GM12874 (cell line): ENCODE measurements at regions not wholly inside any gene's neighbourhood (a gene's known extent, or its start where the extent isn't known, plus 50 kb on each side); places are given as distances from the start of the nearest gene placed in this dataset.
A peak's percentile ranks its signal among the peaks of the same experiment; 100 is the strongest.

ENCODE experiments used
- TF ChIP-seq, protein P1 (sequence below): IDR thresholded peaks from 2 replicates; pipeline ENCODE4 v1.5.1; 2011; ENCODE audit warnings: low read depth, mild to moderate bottlenecking, control low read depth, low read length, moderate library complexity; ENCODE audit not compliant: insufficient read depth

- TF ChIP-seq, protein P1, sequence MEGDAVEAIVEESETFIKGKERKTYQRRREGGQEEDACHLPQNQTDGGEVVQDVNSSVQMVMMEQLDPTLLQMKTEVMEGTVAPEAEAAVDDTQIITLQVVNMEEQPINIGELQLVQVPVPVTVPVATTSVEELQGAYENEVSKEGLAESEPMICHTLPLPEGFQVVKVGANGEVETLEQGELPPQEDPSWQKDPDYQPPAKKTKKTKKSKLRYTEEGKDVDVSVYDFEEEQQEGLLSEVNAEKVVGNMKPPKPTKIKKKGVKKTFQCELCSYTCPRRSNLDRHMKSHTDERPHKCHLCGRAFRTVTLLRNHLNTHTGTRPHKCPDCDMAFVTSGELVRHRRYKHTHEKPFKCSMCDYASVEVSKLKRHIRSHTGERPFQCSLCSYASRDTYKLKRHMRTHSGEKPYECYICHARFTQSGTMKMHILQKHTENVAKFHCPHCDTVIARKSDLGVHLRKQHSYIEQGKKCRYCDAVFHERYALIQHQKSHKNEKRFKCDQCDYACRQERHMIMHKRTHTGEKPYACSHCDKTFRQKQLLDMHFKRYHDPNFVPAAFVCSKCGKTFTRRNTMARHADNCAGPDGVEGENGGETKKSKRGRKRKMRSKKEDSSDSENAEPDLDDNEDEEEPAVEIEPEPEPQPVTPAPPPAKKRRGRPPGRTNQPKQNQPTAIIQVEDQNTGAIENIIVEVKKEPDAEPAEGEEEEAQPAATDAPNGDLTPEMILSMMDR = no peak
Measured at GRCh38 chr10:21034241-21034640, 137.1 kb upstream of the NEBL start.

DNA sequence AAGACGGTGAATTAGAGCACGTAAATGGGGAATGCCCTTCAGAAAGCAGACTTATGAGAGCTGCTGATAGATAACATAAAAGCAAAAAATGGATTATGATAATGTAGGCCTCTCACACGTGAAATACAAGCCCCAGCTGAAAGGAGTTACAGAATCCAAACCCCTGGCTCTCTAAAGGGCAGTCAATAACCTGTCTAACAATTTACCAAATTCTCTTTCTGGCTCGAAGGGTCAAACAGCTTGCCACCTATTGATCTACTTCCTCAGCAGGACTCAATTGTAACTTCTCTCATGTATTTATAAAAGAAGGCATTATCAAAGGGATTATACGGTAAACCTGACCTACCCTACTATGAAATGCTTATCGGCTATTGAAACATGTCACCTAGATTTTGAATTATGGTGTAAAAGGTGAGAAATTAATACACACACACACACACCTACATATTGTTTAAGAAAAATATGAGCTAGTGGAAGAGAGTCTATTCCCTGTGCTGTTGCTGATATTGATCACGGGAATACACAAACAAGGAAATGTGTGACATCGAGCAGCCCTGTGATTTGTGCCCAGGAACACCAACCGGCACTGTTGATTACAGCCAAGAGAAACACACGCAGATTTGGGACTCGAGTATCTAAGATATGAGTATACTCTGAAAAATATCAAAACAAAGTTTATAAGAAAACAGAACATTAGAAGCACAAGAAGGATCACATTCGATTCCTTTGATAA is 135.6 kb upstream of the NEBL start:
- TF ChIP-seq, protein P1 = no peak

GRCh38 chr10:21031232-21031795 is 134.2 kb upstream of the NEBL start:
- TF ChIP-seq, protein P1 = no peak

DNA sequence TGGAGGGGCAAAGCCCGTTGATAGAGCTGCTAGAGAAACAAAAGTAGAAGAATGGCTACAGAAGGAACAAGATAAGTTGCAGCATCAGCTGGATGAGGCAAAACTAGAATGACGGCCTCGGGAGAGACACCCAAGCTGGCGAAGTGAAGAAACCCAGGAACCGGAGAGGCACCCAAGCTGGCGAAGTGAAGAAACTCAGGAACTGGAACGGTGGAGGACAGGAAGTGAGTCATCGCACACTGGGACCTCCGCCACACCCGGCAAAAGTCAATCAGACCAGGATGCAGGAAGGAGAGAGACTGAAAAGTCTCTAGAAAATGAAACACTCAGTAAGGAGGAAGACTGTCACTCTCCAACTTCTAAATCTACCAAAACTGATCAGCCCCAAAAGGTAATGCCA is 133.0 kb upstream of the NEBL start:
- TF ChIP-seq, protein P1 = no peak

GRCh38 chr10:21022821-21023220 is 125.7 kb upstream of the NEBL start:
- TF ChIP-seq, protein P1 = no peak

DNA sequence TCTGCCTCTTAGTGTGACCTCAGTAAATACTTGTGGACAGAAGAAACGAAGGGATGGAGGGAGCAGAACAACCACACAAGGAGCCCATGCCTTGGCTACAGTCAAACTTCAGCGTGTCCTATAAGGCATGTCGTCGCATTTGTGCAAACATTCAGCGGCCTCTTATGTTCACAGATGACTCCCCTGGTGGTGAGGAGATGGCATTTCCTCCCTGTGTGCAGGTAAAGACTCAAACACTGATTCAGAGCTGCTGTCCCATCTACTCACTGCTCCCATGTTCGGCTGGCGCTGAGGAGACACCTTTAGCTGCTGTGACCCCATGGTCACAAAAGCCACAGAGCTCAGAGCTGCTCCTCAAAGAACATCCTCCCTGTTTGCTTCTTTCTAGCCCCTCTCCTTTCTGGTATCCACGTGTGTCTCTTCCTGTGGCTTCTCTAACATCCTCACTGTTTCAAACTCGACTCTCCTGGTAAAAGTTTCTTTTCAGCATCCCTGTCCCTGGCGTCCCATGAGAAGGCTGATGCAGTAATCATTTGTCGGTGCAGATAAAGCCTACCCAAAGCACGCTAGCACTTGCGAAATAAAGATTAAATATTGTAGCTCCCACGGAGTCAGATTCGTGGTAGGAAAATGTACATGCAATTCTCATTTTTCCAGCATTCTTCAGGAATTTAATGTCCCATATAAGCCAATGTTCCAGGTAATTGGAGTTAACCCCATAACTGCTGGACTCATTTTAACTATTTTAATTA is 124.9 kb upstream of the NEBL start:
- TF ChIP-seq, protein P1 = peak; percentile 21; the same call in 1 of the 2 replicates

GRCh38 chr10:21021231-21021630 is 124.1 kb upstream of the NEBL start:
- TF ChIP-seq, protein P1 = no peak
